PC-9 (cell line): ENCODE measurements at regions not wholly inside any gene's neighbourhood (a gene's known extent, or its start where the extent isn't known, plus 50 kb on each side); places are given as distances from the start of the nearest gene placed in this dataset.

ENCODE experiments used
- BruUV-seq: library from RNA; stranded (reverse); fragments of 400-500 nt; replicated peaks from 2 replicates; lab custom pipeline; 2021; lab: Mats Ljungman, UMichigan
- CTCF ChIA-PET: fragments of 300-600 bp; sonication (Branson Sonifier 250); formaldehyde crosslinking; loops from one replicate; lab custom pipeline; 2022; ENCODE audit warnings: antibody characterized with exemption; lab: Charles Lee
- POLR2A ChIA-PET: fragments of 300-600 bp; sonication (Branson Sonifier 250); formaldehyde crosslinking; loops from one replicate; lab custom pipeline; 2022; ENCODE audit warnings: antibody characterized with exemption; ENCODE audit not compliant: unreplicated experiment; lab: Charles Lee
- DNase-seq, 2 experiments: peaks; one replicate each; pipeline versions ENCODE4 v3.0.0 to v3.0.0-alpha.2; 2015 to 2022; ENCODE audit warnings: mixed read lengths in 1 of 2
- H2AFZ ChIP-seq: fragments of 200-600 bp; sonication (generic); 2 replicates; pipeline ENCODE4 v1.8.1; 2017; ENCODE audit warnings: antibody characterized with exemption
- H3F3A ChIP-seq: fragments of 200-600 bp; sonication (generic); 2 replicates; pipeline ENCODE4 v1.8.1; 2017; ENCODE audit warnings: antibody characterized with exemption, mild to moderate bottlenecking, low read depth; ENCODE audit not compliant: insufficient read depth
- H3K27ac ChIP-seq: fragments of 200-600 bp; sonication (generic); 2 replicates; pipeline ENCODE4 v1.6.1; 2016; ENCODE audit warnings: mixed run types
- H3K27me3 ChIP-seq: fragments of 200-600 bp; sonication (generic); 2 replicates; pipeline ENCODE4 v1.6.1; 2016; ENCODE audit warnings: low read depth, mixed run types; ENCODE audit not compliant: insufficient read depth
- H3K36me3 ChIP-seq: fragments of 200-600 bp; sonication (generic); 2 replicates; pipeline ENCODE4 v1.6.1; 2016; ENCODE audit warnings: low read depth, mixed run types
- H3K4me1 ChIP-seq: fragments of 200-600 bp; sonication (generic); replicated peaks from 2 replicates; pipeline ENCODE4 v1.6.1; 2016; ENCODE audit warnings: mixed run types; ENCODE audit not compliant: insufficient read depth
- H3K4me2 ChIP-seq: fragments of 200-600 bp; sonication (generic); 2 replicates; pipeline ENCODE4 v1.6.1; 2017; ENCODE audit warnings: mixed run types
- H3K4me3 ChIP-seq: fragments of 200-600 bp; sonication (generic); 2 replicates; pipeline ENCODE4 v1.6.1; 2016; ENCODE audit warnings: mixed run types
- H3K79me2 ChIP-seq: fragments of 200-600 bp; sonication (generic); 2 replicates; pipeline ENCODE4 v1.6.1; 2017; ENCODE audit warnings: low read depth, mixed run types
- H3K9me2 ChIP-seq: fragments of 200-600 bp; sonication (generic); 2 replicates; pipeline ENCODE4 v1.8.1; 2017; ENCODE audit warnings: mild to moderate bottlenecking; ENCODE audit not compliant: insufficient read depth
- H3K9me3 ChIP-seq: fragments of 200-600 bp; sonication (generic); 2 replicates; pipeline ENCODE4 v1.8.1; 2016; ENCODE audit warnings: low read depth; ENCODE audit not compliant: insufficient read depth
- H4K20me1 ChIP-seq: fragments of 200-600 bp; sonication (generic); 2 replicates; pipeline ENCODE4 v1.8.1; 2017; ENCODE audit not compliant: insufficient read depth
- EZH2 ChIP-seq: fragments of 200-600 bp; sonication (generic); IDR thresholded peaks from 2 replicates; pipeline ENCODE4 v1.8.0; 2017; ENCODE audit warnings: antibody characterized with exemption, low read depth
- intact Hi-C: fragments of 100-400 bp; cut with micrococcal nuclease; formaldehyde crosslinking; loops from one replicate; pipeline ENCODE4 v1.10.0; 2022; ENCODE audit not compliant: unreplicated experiment
- TF ChIP-seq, protein P1 (sequence below): fragments of 200-600 bp; sonication (generic); conservative IDR thresholded peaks from 2 replicates; pipeline ENCODE4 v1.6.1; 2017; ENCODE audit warnings: mixed run types, antibody characterized with exemption, mild to moderate bottlenecking, moderate library complexity

GRCh38 chr5:164998142-164998541 is 1492.7 kb downstream of the MAT2B start:
- TF ChIP-seq, protein P1, sequence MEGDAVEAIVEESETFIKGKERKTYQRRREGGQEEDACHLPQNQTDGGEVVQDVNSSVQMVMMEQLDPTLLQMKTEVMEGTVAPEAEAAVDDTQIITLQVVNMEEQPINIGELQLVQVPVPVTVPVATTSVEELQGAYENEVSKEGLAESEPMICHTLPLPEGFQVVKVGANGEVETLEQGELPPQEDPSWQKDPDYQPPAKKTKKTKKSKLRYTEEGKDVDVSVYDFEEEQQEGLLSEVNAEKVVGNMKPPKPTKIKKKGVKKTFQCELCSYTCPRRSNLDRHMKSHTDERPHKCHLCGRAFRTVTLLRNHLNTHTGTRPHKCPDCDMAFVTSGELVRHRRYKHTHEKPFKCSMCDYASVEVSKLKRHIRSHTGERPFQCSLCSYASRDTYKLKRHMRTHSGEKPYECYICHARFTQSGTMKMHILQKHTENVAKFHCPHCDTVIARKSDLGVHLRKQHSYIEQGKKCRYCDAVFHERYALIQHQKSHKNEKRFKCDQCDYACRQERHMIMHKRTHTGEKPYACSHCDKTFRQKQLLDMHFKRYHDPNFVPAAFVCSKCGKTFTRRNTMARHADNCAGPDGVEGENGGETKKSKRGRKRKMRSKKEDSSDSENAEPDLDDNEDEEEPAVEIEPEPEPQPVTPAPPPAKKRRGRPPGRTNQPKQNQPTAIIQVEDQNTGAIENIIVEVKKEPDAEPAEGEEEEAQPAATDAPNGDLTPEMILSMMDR = no peak
- no peak for TF ChIP-seq EZH2
- H3K4me3 ChIP-seq = no peak overlapping the region
- ChIA-PET POLR2A (no interaction called here), CTCF (no interaction called here)
- H3K27me3 ChIP-seq = no peaks in the 10 kb centered on the region; the same call in 1 of the 2 replicates
- no peaks in the 10 kb centered on the region for H3K9me2 ChIP-seq
- H3K4me1 ChIP-seq = no peaks in the 10 kb centered on the region
- H3K79me2 ChIP-seq = no peaks in the 10 kb centered on the region
- no peak for DNase-seq
- H3K27ac ChIP-seq = no peak overlapping the region
- intact Hi-C loops = no loop called here
- H3F3A ChIP-seq = no peaks in the 10 kb centered on the region
- H2AFZ ChIP-seq = no peak overlapping the region
- no TSS peak for BruUV-seq
- H4K20me1 ChIP-seq = no peaks in the 10 kb centered on the region
- no peaks in the 10 kb centered on the region for H3K9me3 ChIP-seq
- no peaks in the 10 kb centered on the region for H3K36me3 ChIP-seq
- H3K4me2 ChIP-seq = no peak overlapping the region

DNA sequence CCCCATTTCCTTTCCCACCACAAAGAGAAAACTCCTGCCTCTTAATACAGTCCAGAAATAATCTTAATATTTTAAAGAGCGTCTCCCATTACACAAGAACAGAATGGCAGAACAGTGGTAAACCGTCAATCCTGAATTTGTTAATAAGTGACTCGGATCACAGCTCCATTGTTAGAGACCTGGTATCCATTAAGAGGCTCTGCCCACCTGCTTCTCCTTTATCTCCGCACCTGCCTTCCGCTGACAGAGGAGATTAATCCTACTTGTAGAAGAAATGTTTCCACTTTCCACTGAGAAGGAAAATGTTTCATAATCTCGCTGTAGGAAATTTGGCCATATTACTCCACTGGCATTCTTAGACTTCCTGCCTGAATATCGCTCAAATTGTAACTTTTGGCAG is 1493.2 kb downstream of the MAT2B start:
- intact Hi-C loops = no loop called here
- Histone ChIP-seq H3K4me3 (no peak overlapping the region), H3K9me3 (no peaks in the 10 kb centered on the region), H4K20me1 (no peaks in the 10 kb centered on the region), H3F3A (no peaks in the 10 kb centered on the region), H3K9me2 (no peaks in the 10 kb centered on the region), H3K4me1 (no peaks in the 10 kb centered on the region), H3K27me3 (no peaks in the 10 kb centered on the region; the same call in 1 of the 2 replicates), H3K27ac (no peak overlapping the region), H3K4me2 (no peak overlapping the region), H3K79me2 (no peaks in the 10 kb centered on the region), H2AFZ (no peak overlapping the region), H3K36me3 (no peaks in the 10 kb centered on the region)
- TF ChIP-seq, protein P1 = no peak
- ChIA-PET POLR2A (no interaction called here), CTCF (no interaction called here)
- no TSS peak for BruUV-seq
- DNase-seq = no peak

DNA sequence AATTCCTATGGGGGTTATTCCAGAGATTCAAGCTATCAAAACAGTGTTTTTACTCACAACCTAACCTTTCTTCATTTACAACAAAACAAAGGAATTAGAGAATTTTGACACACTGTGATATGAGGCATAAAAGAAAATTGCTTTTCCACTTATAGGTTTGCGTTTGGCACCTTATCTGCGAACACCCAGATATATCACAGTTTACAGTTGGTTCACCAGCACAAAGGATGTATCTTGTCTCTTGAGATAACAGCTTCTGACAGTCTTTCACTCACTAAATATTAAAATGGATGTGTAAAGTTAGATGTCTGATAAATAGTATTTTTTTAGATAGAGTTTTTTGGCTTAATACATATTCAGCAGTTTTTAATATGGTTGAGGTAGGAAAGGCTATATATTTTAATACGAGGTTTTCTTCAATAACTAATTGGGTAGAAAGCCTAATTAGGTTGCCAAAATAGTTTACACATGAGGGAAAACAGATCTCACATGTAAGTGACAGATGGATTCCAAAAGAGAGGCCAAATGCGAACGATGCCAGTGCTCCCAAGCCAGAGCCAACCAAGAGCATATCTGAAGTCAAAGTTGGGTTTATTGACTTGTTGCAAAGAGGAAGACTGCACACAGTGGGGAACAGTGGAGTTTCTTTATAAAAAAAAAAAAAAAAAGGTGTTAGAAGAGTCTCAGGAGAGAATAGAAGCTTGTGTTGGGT is 1495.2 kb downstream of the MAT2B start:
- H3K9me3 ChIP-seq = no peaks in the 10 kb centered on the region
- no peaks in the 10 kb centered on the region for H3F3A ChIP-seq
- no peak overlapping the region for H3K4me3 ChIP-seq
- DNase-seq = no peak
- H3K4me1 ChIP-seq = no peaks in the 10 kb centered on the region
- H3K27ac ChIP-seq = no peak overlapping the region
- no peak overlapping the region for H3K4me2 ChIP-seq
- H4K20me1 ChIP-seq = no peaks in the 10 kb centered on the region
- H3K79me2 ChIP-seq = no peaks in the 10 kb centered on the region
- no peaks in the 10 kb centered on the region for H3K36me3 ChIP-seq
- no peak for TF ChIP-seq EZH2
- TF ChIP-seq, protein P1 = no peak
- H3K27me3 ChIP-seq = no peaks in the 10 kb centered on the region; the same call in 1 of the 2 replicates
- CTCF ChIA-PET = no interaction called here
- intact Hi-C loops = no loop called here
- POLR2A ChIA-PET = no interaction called here
- no peaks in the 10 kb centered on the region for H3K9me2 ChIP-seq
- no peak overlapping the region for H2AFZ ChIP-seq
- BruUV-seq = no TSS peak
